ENCODE measurements at regions not wholly inside any gene's neighbourhood (a gene's known extent, or its start where the extent isn't known, plus 50 kb on each side); places are given as distances from the start of the nearest gene placed in this dataset.
"Not testable (repeated sequence)": the region's sequence is repeated elsewhere in the genome, so short reads cannot be mapped to it uniquely, and the experiment has no call there.

DNA sequence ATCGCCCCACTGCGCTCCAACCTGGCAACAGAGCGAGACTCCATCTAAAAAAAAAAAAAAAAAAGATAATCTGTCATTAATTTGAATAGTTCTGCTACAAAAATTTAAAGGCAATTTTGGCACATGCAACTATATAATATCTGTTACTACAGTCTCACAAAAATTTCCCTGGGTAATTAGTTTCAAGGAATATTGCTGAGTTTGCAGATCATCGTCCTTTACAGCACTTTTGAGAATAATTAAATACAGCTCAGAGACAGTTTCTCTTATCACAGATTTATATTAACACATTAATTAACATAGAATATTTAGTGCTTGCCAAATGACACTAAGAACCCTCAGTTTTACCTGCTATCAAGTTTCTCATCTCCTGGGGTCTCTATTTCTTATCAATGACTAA, 540.4 kb upstream of the ZNF804A start:
- no peak overlapping the region for H3K4me3 ChIP-seq (replicated peaks in 1 of 2; ENCODE audit: low read depth in 2 of 2, low read length in 2 of 2)
- TF ChIP-seq, protein P1, sequence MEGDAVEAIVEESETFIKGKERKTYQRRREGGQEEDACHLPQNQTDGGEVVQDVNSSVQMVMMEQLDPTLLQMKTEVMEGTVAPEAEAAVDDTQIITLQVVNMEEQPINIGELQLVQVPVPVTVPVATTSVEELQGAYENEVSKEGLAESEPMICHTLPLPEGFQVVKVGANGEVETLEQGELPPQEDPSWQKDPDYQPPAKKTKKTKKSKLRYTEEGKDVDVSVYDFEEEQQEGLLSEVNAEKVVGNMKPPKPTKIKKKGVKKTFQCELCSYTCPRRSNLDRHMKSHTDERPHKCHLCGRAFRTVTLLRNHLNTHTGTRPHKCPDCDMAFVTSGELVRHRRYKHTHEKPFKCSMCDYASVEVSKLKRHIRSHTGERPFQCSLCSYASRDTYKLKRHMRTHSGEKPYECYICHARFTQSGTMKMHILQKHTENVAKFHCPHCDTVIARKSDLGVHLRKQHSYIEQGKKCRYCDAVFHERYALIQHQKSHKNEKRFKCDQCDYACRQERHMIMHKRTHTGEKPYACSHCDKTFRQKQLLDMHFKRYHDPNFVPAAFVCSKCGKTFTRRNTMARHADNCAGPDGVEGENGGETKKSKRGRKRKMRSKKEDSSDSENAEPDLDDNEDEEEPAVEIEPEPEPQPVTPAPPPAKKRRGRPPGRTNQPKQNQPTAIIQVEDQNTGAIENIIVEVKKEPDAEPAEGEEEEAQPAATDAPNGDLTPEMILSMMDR (IDR thresholded peaks at IDR 0.05; ENCODE audit: low read depth, low read length), result no peak
- DNase-seq (ENCODE audit: low read depth in 2 of 2), result no peak

DNA sequence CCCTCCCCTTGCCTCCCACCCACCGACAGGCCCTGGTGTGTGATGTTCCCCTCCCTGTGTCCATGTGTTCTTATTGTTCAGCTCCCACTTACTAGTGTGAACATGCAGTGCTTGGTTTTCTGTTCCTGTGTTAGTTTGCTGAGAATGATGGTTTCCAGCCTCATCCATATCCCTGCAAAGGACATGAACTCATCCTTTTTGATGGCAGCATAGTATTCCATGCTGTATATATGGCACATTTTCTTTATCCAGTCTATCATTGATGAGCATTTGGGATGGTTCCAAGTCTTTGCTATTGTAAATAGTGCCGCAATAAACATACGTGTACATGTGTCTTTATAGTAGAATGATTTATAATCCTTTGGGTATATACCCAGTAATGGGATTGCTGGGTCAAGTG, 538.1 kb upstream of the ZNF804A start:
- H3K4me3 ChIP-seq (replicated peaks in 1 of 2; ENCODE audit: low read depth in 2 of 2, low read length in 2 of 2); DNase-seq (ENCODE audit: low read depth in 2 of 2): not testable (repeated sequence)

DNA sequence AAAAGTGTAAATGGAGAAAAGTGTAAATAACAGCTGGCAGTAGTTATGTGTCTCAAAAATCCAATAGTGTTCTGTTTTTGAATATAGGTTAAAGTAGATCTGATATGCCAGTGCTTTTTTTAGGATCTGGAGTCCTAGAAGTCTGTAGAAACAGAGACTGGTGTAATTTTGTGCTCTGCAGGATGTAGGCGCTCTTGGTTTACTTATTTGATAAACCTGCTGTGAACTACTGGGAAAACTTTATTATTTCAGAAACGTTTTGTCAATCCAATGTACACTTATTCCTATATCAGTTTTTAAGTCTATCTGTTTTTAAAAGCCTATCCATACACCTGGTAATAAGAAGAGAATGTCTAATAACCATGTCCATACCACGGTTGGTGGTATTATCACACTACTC, 530.8 kb upstream of the ZNF804A start:
- TF ChIP-seq, protein P1 (IDR thresholded peaks at IDR 0.05; ENCODE audit: low read depth, low read length), result no peak
- no peak for DNase-seq (ENCODE audit: low read depth in 2 of 2)
- H3K4me3 ChIP-seq (replicated peaks in 1 of 2; ENCODE audit: low read depth in 2 of 2, low read length in 2 of 2), result no peak overlapping the region

DNA sequence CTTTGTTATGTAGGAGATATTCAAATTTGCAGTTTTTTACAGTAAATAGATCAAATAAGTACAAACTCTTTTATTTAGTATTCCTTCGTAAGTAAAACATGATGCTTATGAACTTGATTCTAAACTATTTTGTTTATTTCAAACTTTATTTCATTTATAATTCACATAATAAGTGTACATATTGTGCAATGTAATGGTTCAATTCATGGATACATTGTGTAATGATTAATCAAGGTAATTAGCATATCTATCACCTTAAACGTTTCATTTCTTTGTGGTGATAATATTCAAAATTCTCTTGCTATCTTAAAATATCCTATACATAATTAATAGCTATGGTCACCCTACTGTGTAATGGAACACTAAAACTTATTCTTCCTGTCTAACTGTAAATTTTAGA, 525.9 kb upstream of the ZNF804A start:
- no peak overlapping the region for H3K4me3 ChIP-seq (replicated peaks in 1 of 2; ENCODE audit: low read depth in 2 of 2, low read length in 2 of 2)
- TF ChIP-seq, protein P1 (IDR thresholded peaks at IDR 0.05; ENCODE audit: low read depth, low read length), result no peak
- no peak for DNase-seq (ENCODE audit: low read depth in 2 of 2)

DNA sequence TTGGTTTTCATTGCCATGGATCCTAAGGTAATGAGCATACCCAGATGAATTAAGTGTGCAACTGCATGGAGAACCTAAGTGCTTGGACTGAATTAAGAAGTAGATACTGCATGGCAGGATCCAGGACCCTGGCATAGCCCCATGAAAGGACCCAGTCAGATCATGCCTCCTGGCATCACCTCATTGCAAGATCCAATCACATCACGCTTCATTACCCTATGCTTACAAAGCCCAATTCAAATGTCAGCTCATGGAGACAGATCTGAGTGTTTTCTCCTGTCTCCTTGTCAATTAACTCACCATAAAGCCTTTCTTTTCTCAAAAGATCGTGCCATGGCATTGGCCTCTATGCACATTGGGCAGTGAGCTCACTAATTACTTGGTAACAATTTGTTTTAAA, 519.8 kb upstream of the ZNF804A start:
- no peak for DNase-seq (ENCODE audit: low read depth in 2 of 2)
- no peak overlapping the region for H3K4me3 ChIP-seq (replicated peaks in 1 of 2; ENCODE audit: low read depth in 2 of 2, low read length in 2 of 2)
- TF ChIP-seq, protein P1 (IDR thresholded peaks at IDR 0.05; ENCODE audit: low read depth, low read length), result no peak

DNA sequence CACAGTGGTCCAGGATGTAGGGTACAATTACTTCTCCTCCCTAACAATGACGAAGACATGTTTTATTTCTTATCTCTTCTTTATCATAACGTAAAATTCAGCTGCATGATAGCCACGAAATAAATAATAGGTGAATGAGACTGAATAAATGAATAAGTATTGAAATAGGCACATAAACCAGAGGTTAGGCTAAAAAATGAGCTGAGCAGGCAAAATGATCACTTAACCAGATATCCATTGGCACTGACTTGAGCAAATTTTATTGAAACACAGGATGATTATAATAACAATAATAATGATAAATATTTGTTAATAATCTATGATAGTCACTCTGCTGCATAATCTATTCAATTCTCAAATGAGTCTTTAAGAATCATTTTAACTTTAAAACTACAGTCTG, 506.9 kb upstream of the ZNF804A start:
- no peak for DNase-seq (ENCODE audit: low read depth in 2 of 2)
- TF ChIP-seq, protein P1 (IDR thresholded peaks at IDR 0.05; ENCODE audit: low read depth, low read length), result no peak
- no peak overlapping the region for H3K4me3 ChIP-seq (replicated peaks in 1 of 2; ENCODE audit: low read depth in 2 of 2, low read length in 2 of 2)

DNA sequence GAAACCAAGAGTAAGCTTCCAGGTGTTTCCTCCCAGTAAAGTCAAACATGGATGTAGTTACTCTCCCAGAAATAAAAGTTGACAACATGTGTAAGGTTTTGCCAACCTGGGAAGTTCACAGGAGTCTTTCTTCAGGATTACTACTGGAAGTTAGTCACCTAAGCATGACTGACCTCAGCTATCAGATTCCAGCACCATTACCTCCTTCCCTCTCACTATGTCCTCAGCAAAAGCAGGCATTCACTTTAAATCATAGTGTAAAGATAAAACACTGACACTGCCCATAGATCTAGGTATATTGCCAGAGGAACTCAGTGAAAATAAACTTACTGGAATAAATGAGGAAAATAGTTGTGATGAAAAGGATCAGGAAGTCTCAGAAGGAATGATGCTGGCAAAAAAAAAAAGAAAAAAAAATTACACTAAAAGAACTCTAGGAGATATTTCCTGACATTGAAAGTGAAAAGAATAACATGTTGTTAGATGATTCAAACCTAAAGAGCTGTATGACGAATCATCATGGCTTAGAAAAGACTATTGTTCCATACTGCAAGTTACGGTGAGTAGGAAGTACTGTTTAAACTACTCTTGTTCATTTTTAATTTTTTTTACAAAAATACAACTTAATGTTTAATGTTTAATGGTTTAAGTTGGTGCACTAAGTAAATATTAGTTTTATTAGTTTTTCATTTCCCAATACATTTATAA, 484.5 kb upstream of the ZNF804A start:
- no peak for DNase-seq (ENCODE audit: low read depth in 2 of 2)
- TF ChIP-seq, protein P1 (IDR thresholded peaks at IDR 0.05; ENCODE audit: low read depth, low read length), result no peak
- H3K4me3 ChIP-seq (replicated peaks in 1 of 2; ENCODE audit: low read depth in 2 of 2, low read length in 2 of 2), result no peak overlapping the region
